Stimulated activated CD8-positive, alpha-beta memory T cell treated with anti-CD3 and anti-CD28 coated beads, Interleukin-15, amount 100 ng/mL, for 24 hours (primary cell): ENCODE measurements at regions not wholly inside any gene's neighbourhood (a gene's known extent, or its start where the extent isn't known, plus 50 kb on each side); places are given as distances from the start of the nearest gene placed in this dataset.
"Not testable (repeated sequence)": the region's sequence is repeated elsewhere in the genome, so short reads cannot be mapped to it uniquely, and the experiment has no call there.

Experiments
- DNase-seq: peaks from one replicate; pipeline ENCODE4 v3.0.0-alpha.2; 2020; ENCODE audit warnings: low read depth

GRCh38 chr5:19240170-19240569 is 747.8 kb downstream of the CDH18 start:
- DNase-seq, result no peak

GRCh38 chr5:19241690-19242089 is 746.3 kb downstream of the CDH18 start:
- DNase-seq, result no peak

- not testable (repeated sequence) for DNase-seq
These were observed 741.8 kb downstream of the CDH18 start for GRCh38 chr5:19246191-19246590.

- no peak for DNase-seq
These were observed 740.7 kb downstream of the CDH18 start for GRCh38 chr5:19247302-19247701.

GRCh38 chr5:19256036-19256435 is 732.0 kb downstream of the CDH18 start:
- DNase-seq, result no peak

- no peak for DNase-seq
These were observed 729.3 kb downstream of the CDH18 start for GRCh38 chr5:19258686-19259085.

- DNase-seq, result no peak
These were observed 726.1 kb downstream of the CDH18 start for GRCh38 chr5:19261879-19262278.

- DNase-seq, result no peak
These were observed 723.2 kb downstream of the CDH18 start for GRCh38 chr5:19264821-19265220.

GRCh38 chr5:19266791-19267190 is 721.2 kb downstream of the CDH18 start:
- DNase-seq, result no peak

- DNase-seq, result no peak
These were observed 717.8 kb downstream of the CDH18 start for GRCh38 chr5:19270153-19270552.

- DNase-seq, result no peak
These were observed 713.4 kb downstream of the CDH18 start for GRCh38 chr5:19274578-19274977.

GRCh38 chr5:19285286-19285685 is 702.7 kb downstream of the CDH18 start:
- no peak for DNase-seq

- DNase-seq, result not testable (repeated sequence)
These were observed 700.3 kb downstream of the CDH18 start for GRCh38 chr5:19287548-19288277.

GRCh38 chr5:19288311-19288710 is 699.7 kb downstream of the CDH18 start:
- not testable (repeated sequence) for DNase-seq

- DNase-seq, result no peak
These were observed 690.1 kb downstream of the CDH18 start for GRCh38 chr5:19297934-19298333.

GRCh38 chr5:19301271-19301670 is 686.7 kb downstream of the CDH18 start:
- DNase-seq, result no peak

- no peak for DNase-seq
These were observed 673.2 kb downstream of the CDH18 start for GRCh38 chr5:19314840-19315239.

- DNase-seq, result no peak
These were observed 668.7 kb downstream of the CDH18 start for GRCh38 chr5:19319252-19319651.

GRCh38 chr5:19322716-19323485 is 665.1 kb downstream of the CDH18 start:
- DNase-seq, result no peak

GRCh38 chr5:19334278-19334677 is 653.7 kb downstream of the CDH18 start:
- no peak for DNase-seq

- no peak for DNase-seq
These were observed 645.1 kb downstream of the CDH18 start for GRCh38 chr5:19342942-19343341.

- no peak for DNase-seq
These were observed 635.9 kb downstream of the CDH18 start for GRCh38 chr5:19352120-19352519.

GRCh38 chr5:19369048-19369447 is 619.0 kb downstream of the CDH18 start:
- no peak for DNase-seq

GRCh38 chr5:19369561-19369960 is 618.4 kb downstream of the CDH18 start:
- DNase-seq, result no peak
